ENCODE measurements at regions not wholly inside any gene's neighbourhood (a gene's known extent, or its start where the extent isn't known, plus 50 kb on each side); places are given as distances from the start of the nearest gene placed in this dataset.

DNA sequence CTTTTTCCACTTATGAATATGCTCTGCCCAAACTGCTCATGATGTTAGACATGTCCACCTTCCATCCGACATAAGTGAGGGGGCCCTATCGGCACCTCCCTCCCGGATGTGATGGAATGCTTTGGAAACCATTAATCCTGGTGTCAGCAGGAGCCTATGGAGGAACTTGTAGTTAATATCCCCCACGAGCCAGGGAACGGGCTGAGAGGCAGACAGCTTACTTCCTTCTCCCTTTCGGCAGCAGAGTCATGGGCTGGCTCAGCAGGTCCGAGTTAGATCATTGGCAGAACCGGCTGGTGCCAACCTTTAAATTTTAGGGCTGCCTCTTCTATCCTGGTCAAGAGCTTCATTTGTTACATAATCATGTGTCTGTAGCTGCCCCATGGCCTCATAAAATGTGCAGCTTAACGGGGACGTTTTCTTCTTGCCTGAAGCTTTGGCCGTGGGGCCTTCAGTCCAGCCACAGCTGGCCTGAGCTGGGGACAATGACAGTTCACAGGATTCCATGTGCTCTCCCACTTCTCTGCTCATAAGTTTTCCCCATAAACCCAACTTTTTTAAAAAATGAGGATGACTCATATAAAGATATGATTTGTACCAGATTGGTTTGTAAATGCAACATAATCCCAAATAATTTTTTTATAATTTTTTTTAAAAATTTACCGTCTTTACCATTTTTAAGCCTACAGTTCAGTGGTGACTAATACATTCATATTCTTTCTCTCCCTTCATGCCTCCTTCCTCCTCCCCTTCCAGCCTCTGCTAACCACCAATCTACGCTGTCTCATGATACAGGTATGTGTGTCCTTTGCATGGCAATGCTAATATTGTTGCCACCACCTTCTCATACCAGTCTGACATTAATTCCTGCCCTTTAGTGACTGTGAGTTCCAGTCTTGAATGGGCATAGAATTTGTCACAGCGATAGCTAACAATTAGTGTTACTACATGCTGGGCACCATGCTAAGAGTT, 62.2 kb upstream of the RGMA start (continued):
- no peak for TF ChIP-seq NCOA2 (IDR thresholded peaks at IDR 0.05; ENCODE audit: partially characterized antibody in 2 of 2)
- TF ChIP-seq, protein P1, sequence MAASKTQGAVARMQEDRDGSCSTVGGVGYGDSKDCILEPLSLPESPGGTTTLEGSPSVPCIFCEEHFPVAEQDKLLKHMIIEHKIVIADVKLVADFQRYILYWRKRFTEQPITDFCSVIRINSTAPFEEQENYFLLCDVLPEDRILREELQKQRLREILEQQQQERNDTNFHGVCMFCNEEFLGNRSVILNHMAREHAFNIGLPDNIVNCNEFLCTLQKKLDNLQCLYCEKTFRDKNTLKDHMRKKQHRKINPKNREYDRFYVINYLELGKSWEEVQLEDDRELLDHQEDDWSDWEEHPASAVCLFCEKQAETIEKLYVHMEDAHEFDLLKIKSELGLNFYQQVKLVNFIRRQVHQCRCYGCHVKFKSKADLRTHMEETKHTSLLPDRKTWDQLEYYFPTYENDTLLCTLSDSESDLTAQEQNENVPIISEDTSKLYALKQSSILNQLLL (CRISPR knock-in tag; IDR thresholded peaks at IDR 0.05; ENCODE audit: borderline replicate concordance), result no peak
- no peak for TF ChIP-seq SMARCE1 (IDR thresholded peaks at IDR 0.05)

DNA sequence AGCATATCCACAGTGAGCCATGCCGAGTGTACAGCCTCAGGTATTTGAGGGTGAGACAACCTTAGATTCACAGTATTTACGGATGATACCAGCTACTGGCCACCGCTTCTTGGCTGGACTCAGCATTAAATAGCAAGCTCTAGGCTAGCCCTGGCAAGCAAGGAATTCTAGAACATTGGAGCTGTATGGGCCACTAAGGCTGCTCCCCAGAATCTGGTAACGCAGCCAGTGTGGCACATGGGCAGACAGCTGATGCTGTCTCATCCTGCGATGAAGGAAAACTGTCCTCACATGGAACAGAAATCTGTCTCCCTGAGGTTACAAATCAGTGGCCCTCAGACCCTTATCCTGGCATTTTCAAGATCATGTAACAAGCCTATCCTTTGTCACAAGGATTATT, 57.6 kb upstream of the RGMA start:
- POLR2A ChIA-PET, result no interaction called here
- H2AFZ ChIP-seq (ENCODE audit: low read depth, low read length), result no peak overlapping the region
- no peak for ATAC-seq
- no peaks in the 10 kb centered on the region for H3K9me1 ChIP-seq (ENCODE audit: control insufficient read depth, insufficient read depth, low read length)
- in situ Hi-C loops (cut with MboI), result no loop called here
- intact Hi-C loops (cut with micrococcal nuclease), result no loop called here
- no peaks in the 10 kb centered on the region for H3K79me2 ChIP-seq (ENCODE audit: control insufficient read depth, insufficient read depth, low read length)
- H3K27ac ChIP-seq (ENCODE audit: extremely low read depth, low read depth, low read length), result no peak overlapping the region
- no peak overlapping the region for H3K9ac ChIP-seq (ENCODE audit: insufficient read depth in 1 of 2, low read depth in 2 of 2, low read length in 2 of 2)
- no peaks in the 10 kb centered on the region for H3K9me3 ChIP-seq (replicated peaks; ENCODE audit: control insufficient read depth, insufficient read depth, low read depth, low read length)
- H3K27me3 ChIP-seq (ENCODE audit: control insufficient read depth in 2 of 2, insufficient read depth in 2 of 2, low read length in 2 of 2), result peaks cover under 1 to 28% of the 10 kb centered on the region in 2 experiments; a peak in 4 of 5 replicates
- CTCF ChIA-PET (ENCODE audit: low intra/inter-chr PET ratio), result no interaction called here
- no peak overlapping the region for H3K4me3 ChIP-seq
- BruUV-seq (replicated peaks), result no TSS peak
- no peak for FAIRE-seq
- WGBS (ENCODE audit: insufficient coverage, low coverage, missing lambda C conversion rate), result 0% methylated on average over 5 of the region's 5 CpGs
- DNase-seq (ENCODE audit: extremely low read depth in 1 of 4, low spot score in 3 of 4), result no peak
- H3K4me2 ChIP-seq (ENCODE audit: insufficient read depth, low read length), result no peak overlapping the region
- H3K4me1 ChIP-seq (replicated peaks in 1 of 2; ENCODE audit: control insufficient read depth in 2 of 2, insufficient read depth in 2 of 2, low read length in 2 of 2), result no peaks in the 10 kb centered on the region
- no peaks in the 10 kb centered on the region for H3K36me3 ChIP-seq (ENCODE audit: control insufficient read depth, insufficient read depth, low read length)
- H4K20me1 ChIP-seq (replicated peaks; ENCODE audit: control insufficient read depth, insufficient read depth, low read length), result no peaks in the 10 kb centered on the region
- TF ChIP-seq MEF2A (IDR thresholded peaks at IDR 0.05; ENCODE audit: control insufficient read depth, low read depth, low read length) (no peak), ASH1L (IDR thresholded peaks at IDR 0.05; ENCODE audit: borderline replicate concordance, low read depth, partially characterized antibody) (no peak), GTF2F1 (IDR thresholded peaks at IDR 0.05; ENCODE audit: low read depth, low read length) (no peak), XRCC5 (IDR thresholded peaks at IDR 0.05; ENCODE audit: low read depth, low read length) (no peak), ZNF561 (CRISPR knock-in tag; conservative IDR thresholded peaks at IDR 0.05) (no peak), ZNF3 (CRISPR knock-in tag; IDR thresholded peaks at IDR 0.05) (no peak), CHCHD3 (CRISPR knock-in tag; IDR thresholded peaks at IDR 0.05) (no peak), SMARCC2 (IDR thresholded peaks at IDR 0.05; ENCODE audit: low read depth) (no peak)
- TF ChIP-seq, protein P2, sequence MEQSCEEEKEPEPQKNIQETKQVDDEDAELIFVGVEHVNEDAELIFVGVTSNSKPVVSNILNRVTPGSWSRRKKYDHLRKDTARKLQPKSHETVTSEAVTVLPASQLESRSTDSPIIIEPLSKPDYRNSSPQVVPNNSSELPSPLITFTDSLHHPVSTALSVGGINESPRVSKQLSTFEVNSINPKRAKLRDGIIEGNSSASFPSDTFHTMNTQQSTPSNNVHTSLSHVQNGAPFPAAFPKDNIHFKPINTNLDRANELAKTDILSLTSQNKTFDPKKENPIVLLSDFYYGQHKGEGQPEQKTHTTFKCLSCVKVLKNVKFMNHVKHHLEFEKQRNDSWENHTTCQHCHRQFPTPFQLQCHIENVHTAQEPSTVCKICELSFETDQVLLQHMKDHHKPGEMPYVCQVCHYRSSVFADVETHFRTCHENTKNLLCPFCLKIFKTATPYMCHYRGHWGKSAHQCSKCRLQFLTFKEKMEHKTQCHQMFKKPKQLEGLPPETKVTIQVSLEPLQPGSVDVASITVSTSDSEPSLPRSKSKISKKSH (CRISPR knock-in tag; IDR thresholded peaks at IDR 0.05), result no peak
- TF ChIP-seq, protein P3, sequence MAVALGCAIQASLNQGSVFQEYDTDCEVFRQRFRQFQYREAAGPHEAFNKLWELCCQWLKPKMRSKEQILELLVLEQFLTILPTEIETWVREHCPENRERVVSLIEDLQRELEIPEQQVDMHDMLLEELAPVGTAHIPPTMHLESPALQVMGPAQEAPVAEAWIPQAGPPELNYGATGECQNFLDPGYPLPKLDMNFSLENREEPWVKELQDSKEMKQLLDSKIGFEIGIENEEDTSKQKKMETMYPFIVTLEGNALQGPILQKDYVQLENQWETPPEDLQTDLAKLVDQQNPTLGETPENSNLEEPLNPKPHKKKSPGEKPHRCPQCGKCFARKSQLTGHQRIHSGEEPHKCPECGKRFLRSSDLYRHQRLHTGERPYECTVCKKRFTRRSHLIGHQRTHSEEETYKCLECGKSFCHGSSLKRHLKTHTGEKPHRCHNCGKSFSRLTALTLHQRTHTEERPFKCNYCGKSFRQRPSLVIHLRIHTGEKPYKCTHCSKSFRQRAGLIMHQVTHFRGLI (CRISPR knock-in tag; IDR thresholded peaks at IDR 0.05), result no peak
- TF ChIP-seq, protein P4, sequence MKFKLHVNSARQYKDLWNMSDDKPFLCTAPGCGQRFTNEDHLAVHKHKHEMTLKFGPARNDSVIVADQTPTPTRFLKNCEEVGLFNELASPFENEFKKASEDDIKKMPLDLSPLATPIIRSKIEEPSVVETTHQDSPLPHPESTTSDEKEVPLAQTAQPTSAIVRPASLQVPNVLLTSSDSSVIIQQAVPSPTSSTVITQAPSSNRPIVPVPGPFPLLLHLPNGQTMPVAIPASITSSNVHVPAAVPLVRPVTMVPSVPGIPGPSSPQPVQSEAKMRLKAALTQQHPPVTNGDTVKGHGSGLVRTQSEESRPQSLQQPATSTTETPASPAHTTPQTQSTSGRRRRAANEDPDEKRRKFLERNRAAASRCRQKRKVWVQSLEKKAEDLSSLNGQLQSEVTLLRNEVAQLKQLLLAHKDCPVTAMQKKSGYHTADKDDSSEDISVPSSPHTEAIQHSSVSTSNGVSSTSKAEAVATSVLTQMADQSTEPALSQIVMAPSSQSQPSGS (CRISPR knock-in tag; IDR thresholded peaks at IDR 0.05), result no peak

Measured in K562 (cell line).